BLaER1 treated with 17β-estradiol and CSF1 and Interleukin-3, amounts not matched to agents 10 nM and 100 nM (cell line): ENCODE measurements at regions not wholly inside any gene's neighbourhood (a gene's known extent, or its start where the extent isn't known, plus 50 kb on each side); places are given as distances from the start of the nearest gene placed in this dataset.
A peak's percentile ranks its signal among the peaks of the same experiment; 100 is the strongest.

Experiments
- H3K27ac ChIP-seq, 11 experiments: shearing (Covaris generic); formaldehyde crosslinking; 2 replicates each; pipeline ENCODE4 v1.8.1; 2022
- H3K27me3 ChIP-seq, 11 experiments: shearing (Covaris generic); formaldehyde crosslinking; 2 replicates each; pipeline ENCODE4 v1.8.1; 2022
- H3K36me3 ChIP-seq, 11 experiments: shearing (Covaris generic); formaldehyde crosslinking; 2 replicates each; pipeline ENCODE4 v1.8.1; 2022
- H3K4me1 ChIP-seq, 10 experiments: shearing (Covaris generic); formaldehyde crosslinking; 2 replicates each; pipeline ENCODE4 v1.8.1; 2022
- H3K4me2 ChIP-seq, 11 experiments: shearing (Covaris generic); formaldehyde crosslinking; 2 replicates each; pipeline ENCODE4 v1.8.1; 2022
- H3K4me3 ChIP-seq, 10 experiments: shearing (Covaris generic); formaldehyde crosslinking; 2 replicates each; pipeline ENCODE4 v1.8.1; 2022
- H3K9ac ChIP-seq, 11 experiments: shearing (Covaris generic); formaldehyde crosslinking; 2 replicates each; pipeline ENCODE4 v1.8.1; 2022
- H3K9me3 ChIP-seq, 11 experiments: shearing (Covaris generic); formaldehyde crosslinking; replicated peaks in 1 of 11; 2 replicates each; pipeline ENCODE4 v1.8.1; 2022
- H4K20me1 ChIP-seq, 11 experiments: shearing (Covaris generic); formaldehyde crosslinking; 2 replicates each; pipeline ENCODE4 v1.8.1; 2022
- Cebpa-rat ChIP-seq, 11 experiments: shearing (Covaris generic); IDR thresholded peaks; 2 replicates each; pipeline ENCODE4 v1.8.1; 2022

DNA sequence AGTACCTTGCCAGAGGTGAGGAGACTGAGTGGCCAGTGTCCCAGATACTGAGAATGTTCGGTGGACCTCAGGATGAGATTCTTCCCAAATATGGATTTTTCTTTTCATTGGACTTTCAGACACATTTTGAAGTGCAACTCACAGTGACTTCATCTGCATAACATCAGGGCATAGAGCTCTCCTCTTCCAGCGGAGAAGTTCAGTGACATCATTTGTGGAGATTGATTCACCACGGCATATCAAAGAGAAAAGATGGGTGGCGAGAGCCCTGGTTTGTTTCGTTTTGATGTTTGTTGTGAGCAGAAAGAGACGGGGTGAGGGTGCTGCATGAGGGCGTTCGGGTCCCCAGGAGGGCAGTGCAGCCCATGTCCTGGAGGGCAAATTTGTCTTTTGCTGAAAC, 120.1 kb upstream of the GPR12 start:
- Histone ChIP-seq H4K20me1 (no peaks in the 10 kb centered on the region; a peak in 1 of 22 replicates), H3K4me2 (no peak overlapping the region), H3K27ac (no peak overlapping the region), H3K9me3 (peaks cover 0 to 20% (median 5%) of the 10 kb centered on the region in 11 experiments; a peak in 10 of 22 replicates), H3K4me1 (0 out of 20 replicates have a peak, but pooled peaks cover 0 to 4% (median 0%) of the 10 kb centered on the region in 10 experiments), H3K27me3 (no peaks in the 10 kb centered on the region), H3K9ac (no peak overlapping the region), H3K36me3 (no peaks in the 10 kb centered on the region), H3K4me3 (no peak overlapping the region)
- no peak for TF ChIP-seq Cebpa-rat (IDR thresholded peaks at IDR 0.05)

DNA sequence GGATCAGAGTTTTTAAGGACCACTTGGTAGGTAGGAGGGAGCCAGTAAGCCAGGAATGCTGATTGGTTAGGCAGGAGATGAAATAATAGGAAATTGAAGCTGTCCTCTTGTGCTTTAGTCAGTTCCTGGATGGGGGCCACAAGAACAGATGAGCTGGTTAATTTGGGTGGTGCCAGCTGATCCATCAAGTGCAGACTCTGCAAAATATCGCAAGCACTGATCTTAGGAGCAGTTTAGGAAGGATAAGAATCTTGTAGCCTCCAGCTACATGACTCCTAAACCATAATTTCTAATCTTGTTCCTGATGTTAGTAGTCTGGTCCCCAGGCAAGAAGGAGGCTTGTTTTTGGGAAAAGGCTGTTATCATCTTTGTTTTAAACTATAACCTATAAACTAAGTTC, 117.9 kb upstream of the GPR12 start:
- no peak overlapping the region for H3K4me2 ChIP-seq
- H3K27ac ChIP-seq = no peak overlapping the region
- no peak for TF ChIP-seq Cebpa-rat (IDR thresholded peaks at IDR 0.05)
- H3K9ac ChIP-seq = no peak overlapping the region
- H4K20me1 ChIP-seq = no peaks in the 10 kb centered on the region; a peak in 1 of 22 replicates
- H3K9me3 ChIP-seq = peaks cover 0 to 15% (median 5%) of the 10 kb centered on the region in 11 experiments; a peak in 7 of 22 replicates
- H3K4me1 ChIP-seq = peaks cover 0 to 9% (median 5%) of the 10 kb centered on the region in 10 experiments; a peak in 9 of 20 replicates
- no peaks in the 10 kb centered on the region for H3K27me3 ChIP-seq
- no peaks in the 10 kb centered on the region for H3K36me3 ChIP-seq
- H3K4me3 ChIP-seq = no peak overlapping the region

DNA sequence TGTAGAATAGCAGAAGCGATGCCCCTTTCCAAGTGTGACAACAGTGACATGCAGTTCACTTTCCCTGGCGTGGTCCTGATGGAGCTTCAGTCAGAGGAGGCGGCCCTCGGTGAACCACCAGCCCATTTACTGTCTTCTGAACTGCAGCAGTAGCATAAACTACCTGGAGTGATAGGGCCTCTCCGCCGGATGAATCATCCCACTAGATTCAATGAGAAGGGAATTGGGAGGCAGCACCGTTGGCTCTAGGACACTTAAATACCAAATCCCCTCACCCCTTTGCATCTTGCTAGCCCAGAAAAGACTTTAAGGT, 112.8 kb upstream of the GPR12 start:
- peak overlapping the region in 4 of 11 experiments; percentile 18 to 55 (median 30); a peak in 5 of 22 replicates for H3K4me2 ChIP-seq
- H3K27me3 ChIP-seq = no peaks in the 10 kb centered on the region; a peak in 1 of 22 replicates
- H3K4me3 ChIP-seq = no peak overlapping the region
- peaks cover 0 to 12% (median 5%) of the 10 kb centered on the region in 10 experiments; a peak in 9 of 20 replicates for H3K4me1 ChIP-seq
- H3K27ac ChIP-seq = no peak overlapping the region
- peaks cover 0 to 15% (median 5%) of the 10 kb centered on the region in 11 experiments; a peak in 7 of 22 replicates for H3K9me3 ChIP-seq
- no peak for TF ChIP-seq Cebpa-rat (IDR thresholded peaks at IDR 0.05)
- no peak overlapping the region for H3K9ac ChIP-seq
- H3K36me3 ChIP-seq = no peaks in the 10 kb centered on the region
- H4K20me1 ChIP-seq = peaks cover 0 to 5% (median 0%) of the 10 kb centered on the region in 11 experiments; a peak in 1 of 22 replicates

DNA sequence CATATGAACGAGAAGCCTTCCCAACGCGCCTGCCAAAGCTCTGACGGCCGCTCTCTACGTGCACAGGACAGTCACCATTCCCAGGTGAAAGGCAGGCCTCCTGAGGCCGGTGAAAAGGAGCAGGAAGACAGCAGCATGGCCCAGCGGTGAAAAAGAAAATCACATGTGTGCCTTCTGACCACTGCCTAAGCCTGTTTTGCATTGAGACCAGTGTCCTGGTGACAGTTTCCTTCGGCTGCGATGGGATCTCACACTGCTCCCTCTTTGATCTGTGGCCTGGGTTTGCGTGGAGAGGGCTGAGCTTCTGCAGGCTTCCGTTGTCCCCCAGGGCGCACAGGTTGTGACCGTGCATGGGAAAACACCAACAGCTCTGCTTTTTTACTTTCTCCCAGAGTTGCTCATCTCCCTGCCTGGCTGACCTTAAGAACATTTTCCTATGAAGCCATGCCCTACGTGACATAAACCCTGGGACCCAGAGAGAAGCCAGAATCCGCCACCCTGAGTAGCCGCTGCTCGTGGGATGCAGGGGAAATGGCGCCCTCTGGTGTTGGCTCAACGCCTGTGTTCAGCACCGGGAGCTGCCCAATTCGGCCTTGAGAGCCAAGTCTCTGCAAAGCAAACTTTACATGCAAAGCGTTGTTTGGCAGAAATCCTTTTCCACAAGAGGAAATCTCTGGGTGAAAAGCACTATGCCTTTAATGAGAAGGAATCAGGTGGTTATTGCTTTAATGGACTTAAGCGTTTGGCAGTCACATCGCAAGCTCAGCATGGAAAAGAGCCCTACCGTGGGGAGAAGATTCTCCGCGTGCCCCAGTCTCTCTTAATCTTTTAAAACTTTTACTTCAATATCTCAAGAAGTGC, 112.2 kb upstream of the GPR12 start:
- Histone ChIP-seq H3K4me1 (peaks cover 0 to 12% (median 5%) of the 10 kb centered on the region in 10 experiments; a peak in 9 of 20 replicates), H3K9me3 (peaks cover 0 to 11% (median 5%) of the 10 kb centered on the region in 11 experiments; a peak in 7 of 22 replicates), H3K4me3 (no peak overlapping the region), H3K36me3 (no peaks in the 10 kb centered on the region), H3K27me3 (no peaks in the 10 kb centered on the region; a peak in 1 of 22 replicates), H3K27ac (no peak overlapping the region), H3K9ac (no peak overlapping the region), H3K4me2 (no peak overlapping the region; a peak in 1 of 22 replicates), H4K20me1 (peaks cover 0 to 5% (median 0%) of the 10 kb centered on the region in 11 experiments; a peak in 1 of 22 replicates)
- no peak for TF ChIP-seq Cebpa-rat (IDR thresholded peaks at IDR 0.05)

DNA sequence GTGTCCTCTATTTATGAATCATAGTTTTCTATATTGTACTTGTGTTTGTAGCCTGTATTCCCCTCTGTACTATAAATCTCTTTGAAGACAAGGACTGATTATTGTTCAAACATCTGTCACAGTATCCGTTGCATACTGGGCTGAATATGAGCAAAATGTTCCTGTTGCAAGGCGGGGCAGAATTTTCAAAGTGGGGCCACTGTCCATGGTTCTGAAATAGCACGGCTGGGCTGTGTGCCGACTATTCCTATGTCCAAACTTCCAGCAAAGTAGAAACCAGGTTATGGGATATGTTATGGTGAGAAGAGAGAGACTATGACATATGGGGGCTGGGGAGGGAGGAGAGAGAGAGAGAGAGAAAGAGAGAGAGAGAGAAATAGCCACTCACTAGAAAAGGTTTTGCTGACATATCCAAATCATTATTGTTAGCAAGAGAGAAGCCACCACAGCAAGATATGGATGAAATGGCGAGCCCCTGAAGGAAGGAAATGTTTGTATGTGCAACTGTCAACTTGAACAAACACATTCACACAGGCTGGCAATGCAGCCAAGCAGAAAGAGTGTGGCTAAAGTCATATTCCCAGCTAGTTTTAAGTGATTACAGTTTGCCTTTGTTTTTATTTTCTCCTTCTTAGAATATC, 107.0 kb upstream of the GPR12 start:
- H3K4me2 ChIP-seq = no peak overlapping the region
- H3K9me3 ChIP-seq = no peaks in the 10 kb centered on the region
- TF ChIP-seq Cebpa-rat (IDR thresholded peaks at IDR 0.05) = no peak
- H3K36me3 ChIP-seq = no peaks in the 10 kb centered on the region
- H3K9ac ChIP-seq = no peak overlapping the region
- H3K27me3 ChIP-seq = no peaks in the 10 kb centered on the region; a peak in 1 of 22 replicates
- H3K4me1 ChIP-seq = no peaks in the 10 kb centered on the region; a peak in 1 of 20 replicates
- peaks cover 0 to 3% (median 0%) of the 10 kb centered on the region in 11 experiments; a peak in 2 of 22 replicates for H4K20me1 ChIP-seq
- H3K4me3 ChIP-seq = no peak overlapping the region
- no peak overlapping the region for H3K27ac ChIP-seq

DNA sequence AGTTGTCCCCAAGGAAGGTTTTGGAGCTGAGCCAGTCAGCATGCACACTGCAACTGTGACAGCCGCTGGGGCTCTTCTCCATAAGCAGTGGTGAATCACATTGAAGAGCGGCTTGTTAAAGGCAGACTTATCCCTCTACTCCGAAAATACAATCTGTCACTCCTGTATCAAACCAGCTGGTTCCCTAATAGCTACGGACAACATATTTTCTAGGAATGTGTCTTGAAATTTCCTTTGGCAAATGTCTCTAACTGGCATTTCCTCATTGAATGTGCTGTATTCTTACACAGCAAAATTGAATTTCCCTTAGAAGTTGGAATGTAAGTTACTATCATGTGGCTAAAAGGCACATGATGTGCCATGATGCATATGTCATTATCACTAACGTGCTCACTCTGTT, 104.0 kb upstream of the GPR12 start:
- no peak overlapping the region for H3K27ac ChIP-seq
- no peaks in the 10 kb centered on the region; a peak in 1 of 22 replicates for H3K27me3 ChIP-seq
- peaks cover 0 to 5% (median 0%) of the 10 kb centered on the region in 11 experiments; a peak in 1 of 22 replicates for H3K9me3 ChIP-seq
- H3K4me2 ChIP-seq = no peak overlapping the region
- no peak overlapping the region for H3K4me3 ChIP-seq
- no peaks in the 10 kb centered on the region for H3K36me3 ChIP-seq
- H3K4me1 ChIP-seq = peaks cover 0 to 11% (median 7%) of the 10 kb centered on the region in 10 experiments; a peak in 6 of 20 replicates
- H4K20me1 ChIP-seq = no peaks in the 10 kb centered on the region; a peak in 1 of 22 replicates
- TF ChIP-seq Cebpa-rat (IDR thresholded peaks at IDR 0.05) = no peak
- no peak overlapping the region for H3K9ac ChIP-seq

DNA sequence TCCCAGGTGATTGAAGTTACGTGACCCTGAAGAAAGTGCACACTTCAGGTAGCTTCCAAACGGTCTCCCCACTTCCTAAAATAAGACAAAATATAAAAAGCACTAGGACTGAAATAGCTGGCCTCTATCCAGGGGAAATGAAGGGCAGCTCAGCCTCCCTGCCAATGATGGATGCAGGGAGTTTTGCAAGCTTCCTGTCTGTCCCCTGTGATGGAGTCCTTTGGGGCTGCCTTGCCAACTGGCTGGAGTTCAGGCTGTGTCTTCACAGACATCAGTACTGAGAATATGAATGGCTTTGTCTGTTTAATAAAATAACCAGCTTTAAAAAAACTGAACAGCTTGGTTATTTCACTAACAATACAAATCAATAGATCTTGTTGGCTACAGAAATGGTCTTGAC, 101.4 kb upstream of the GPR12 start:
- peak overlapping the region in 7 of 11 experiments; percentile 3 to 46 (median 11); a peak in 8 of 22 replicates for H3K4me2 ChIP-seq
- no peaks in the 10 kb centered on the region; a peak in 1 of 22 replicates for H4K20me1 ChIP-seq
- H3K36me3 ChIP-seq = no peaks in the 10 kb centered on the region
- H3K27ac ChIP-seq = no peak overlapping the region
- peaks cover 0 to 5% (median 0%) of the 10 kb centered on the region in 11 experiments; a peak in 1 of 22 replicates for H3K9me3 ChIP-seq
- H3K4me1 ChIP-seq = peaks cover 0 to 11% (median 7%) of the 10 kb centered on the region in 10 experiments; a peak in 6 of 20 replicates
- no peak overlapping the region for H3K4me3 ChIP-seq
- no peak overlapping the region for H3K9ac ChIP-seq
- H3K27me3 ChIP-seq = no peaks in the 10 kb centered on the region
- no peak for TF ChIP-seq Cebpa-rat (IDR thresholded peaks at IDR 0.05)

DNA sequence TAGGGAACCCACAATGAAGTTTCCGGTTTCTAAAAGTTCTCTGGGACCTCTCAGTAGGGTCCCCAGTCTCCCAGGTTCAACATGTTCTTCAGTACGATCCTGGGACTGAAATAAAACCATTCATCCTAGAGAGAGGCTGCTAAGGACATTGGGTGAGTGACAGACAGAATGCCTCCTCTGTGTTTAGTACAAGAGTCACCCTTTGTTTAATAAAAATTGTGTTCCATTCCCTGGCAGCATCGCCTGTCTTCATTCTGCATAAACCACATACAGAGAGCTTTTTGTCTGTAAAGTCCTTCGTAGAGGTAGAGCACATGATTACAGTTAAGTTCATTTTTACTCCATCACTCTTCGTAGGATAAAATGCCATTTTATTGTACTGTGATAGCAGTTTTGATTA, 95.3 kb upstream of the GPR12 start:
- Histone ChIP-seq H4K20me1 (no peaks in the 10 kb centered on the region), H3K4me3 (no peak overlapping the region), H3K36me3 (no peaks in the 10 kb centered on the region), H3K27ac (no peak overlapping the region), H3K9me3 (peaks cover 0 to 4% (median 0%) of the 10 kb centered on the region in 11 experiments; a peak in 1 of 22 replicates), H3K4me1 (peaks cover 0 to 9% (median 3%) of the 10 kb centered on the region in 10 experiments; a peak in 6 of 20 replicates), H3K9ac (no peak overlapping the region), H3K27me3 (no peaks in the 10 kb centered on the region), H3K4me2 (no peak overlapping the region)
- TF ChIP-seq Cebpa-rat (IDR thresholded peaks at IDR 0.05) = no peak

DNA sequence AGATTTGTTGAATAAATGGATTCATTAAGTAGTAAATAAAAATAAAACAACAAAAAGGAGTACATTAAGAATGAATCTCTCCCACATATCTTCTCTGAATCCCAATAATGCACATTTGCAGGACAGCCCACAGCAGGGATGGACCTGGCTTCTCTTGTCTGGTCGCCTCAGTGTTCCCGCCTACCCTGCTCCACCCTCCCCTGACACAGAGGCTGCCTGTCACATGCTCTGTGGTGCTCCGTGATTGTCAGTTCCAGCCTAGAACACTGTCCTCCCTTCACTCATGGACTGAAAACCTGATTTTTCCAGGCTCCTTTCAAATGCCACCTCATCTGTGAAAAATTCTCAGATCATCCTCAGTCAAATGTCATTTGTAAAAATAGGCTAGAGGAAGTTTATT, 94.5 kb upstream of the GPR12 start:
- Histone ChIP-seq H3K9ac (no peak overlapping the region), H3K4me1 (peaks cover 0 to 9% (median 3%) of the 10 kb centered on the region in 10 experiments; a peak in 6 of 20 replicates), H3K9me3 (no peaks in the 10 kb centered on the region), H3K27me3 (no peaks in the 10 kb centered on the region), H3K4me3 (no peak overlapping the region), H3K4me2 (no peak overlapping the region), H3K36me3 (no peaks in the 10 kb centered on the region), H3K27ac (no peak overlapping the region), H4K20me1 (no peaks in the 10 kb centered on the region)
- TF ChIP-seq Cebpa-rat (IDR thresholded peaks at IDR 0.05) = no peak
